ENCODE measurements at regions not wholly inside any gene's neighbourhood (a gene's known extent, or its start where the extent isn't known, plus 50 kb on each side); places are given as distances from the start of the nearest gene placed in this dataset.

DNA sequence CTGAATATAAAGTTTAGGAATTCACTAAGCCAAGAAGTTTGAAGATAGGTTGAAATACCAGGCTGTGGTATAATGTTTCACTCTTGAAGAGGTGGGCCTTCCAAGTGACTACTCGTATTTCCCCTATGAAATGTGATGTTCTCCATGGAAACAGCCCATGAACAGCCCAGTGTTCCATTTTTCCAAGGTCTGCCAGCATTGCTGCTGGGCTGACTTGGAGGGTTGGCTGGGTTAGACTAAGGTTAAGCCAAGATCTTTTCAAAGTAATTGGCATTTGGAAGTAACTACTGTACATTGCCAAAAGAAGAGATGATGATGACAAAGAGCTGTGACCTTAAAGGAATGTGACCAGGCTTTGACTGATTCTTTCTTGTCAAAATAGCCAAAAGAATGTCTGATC lies 73.8 kb downstream of the RPE65 start:
- TF ChIP-seq, protein P1, sequence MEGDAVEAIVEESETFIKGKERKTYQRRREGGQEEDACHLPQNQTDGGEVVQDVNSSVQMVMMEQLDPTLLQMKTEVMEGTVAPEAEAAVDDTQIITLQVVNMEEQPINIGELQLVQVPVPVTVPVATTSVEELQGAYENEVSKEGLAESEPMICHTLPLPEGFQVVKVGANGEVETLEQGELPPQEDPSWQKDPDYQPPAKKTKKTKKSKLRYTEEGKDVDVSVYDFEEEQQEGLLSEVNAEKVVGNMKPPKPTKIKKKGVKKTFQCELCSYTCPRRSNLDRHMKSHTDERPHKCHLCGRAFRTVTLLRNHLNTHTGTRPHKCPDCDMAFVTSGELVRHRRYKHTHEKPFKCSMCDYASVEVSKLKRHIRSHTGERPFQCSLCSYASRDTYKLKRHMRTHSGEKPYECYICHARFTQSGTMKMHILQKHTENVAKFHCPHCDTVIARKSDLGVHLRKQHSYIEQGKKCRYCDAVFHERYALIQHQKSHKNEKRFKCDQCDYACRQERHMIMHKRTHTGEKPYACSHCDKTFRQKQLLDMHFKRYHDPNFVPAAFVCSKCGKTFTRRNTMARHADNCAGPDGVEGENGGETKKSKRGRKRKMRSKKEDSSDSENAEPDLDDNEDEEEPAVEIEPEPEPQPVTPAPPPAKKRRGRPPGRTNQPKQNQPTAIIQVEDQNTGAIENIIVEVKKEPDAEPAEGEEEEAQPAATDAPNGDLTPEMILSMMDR (IDR thresholded peaks at IDR 0.05): no peak
- TF ChIP-seq POLR2A (IDR thresholded peaks at IDR 0.05): no peak
